ENCODE measurements at regions not wholly inside any gene's neighbourhood (a gene's known extent, or its start where the extent isn't known, plus 50 kb on each side); places are given as distances from the start of the nearest gene placed in this dataset.
"Not testable (repeated sequence)": the region's sequence is repeated elsewhere in the genome, so short reads cannot be mapped to it uniquely, and the experiment has no call there.

- H2BK5ac ChIP-seq (ENCODE audit: low read depth, low read length, poor library complexity, severe bottlenecking); H4K8ac ChIP-seq (ENCODE audit: low read length); H3K4me2 ChIP-seq (ENCODE audit: low read length, poor library complexity, severe bottlenecking); H3K4me3 ChIP-seq (ENCODE audit: insufficient read depth in 1 of 2, low read depth in 1 of 2, low read length in 2 of 2); H3K4ac ChIP-seq (ENCODE audit: low read depth in 1 of 2, low read length in 2 of 2); H2AFZ ChIP-seq (ENCODE audit: low read depth, low read length); H2BK120ac ChIP-seq (ENCODE audit: low read depth, low read length); H4K91ac ChIP-seq (ENCODE audit: low read length); H3K18ac ChIP-seq (ENCODE audit: low read depth in 1 of 2, low read length in 2 of 2); H2AK5ac ChIP-seq (ENCODE audit: low read length, severe bottlenecking); H3K4me1 ChIP-seq (ENCODE audit: control insufficient read depth, insufficient read depth, low read depth, low read length); H3K27ac ChIP-seq (ENCODE audit: low read length, poor library complexity, severe bottlenecking); H3K23ac ChIP-seq (ENCODE audit: low read length in 2 of 2); H3K14ac ChIP-seq (ENCODE audit: low read length in 2 of 2); H2BK12ac ChIP-seq (ENCODE audit: low read length in 2 of 2); H2BK15ac ChIP-seq (ENCODE audit: low read depth, poor library complexity, severe bottlenecking); H3K9ac ChIP-seq (ENCODE audit: low read length); H3K36me3 ChIP-seq (ENCODE audit: control insufficient read depth in 1 of 2, insufficient read depth in 2 of 2, low read depth in 1 of 2, low read length in 2 of 2); H3K79me1 ChIP-seq (replicated peaks; ENCODE audit: low read length, poor library complexity, severe bottlenecking); DNase-seq: not testable (repeated sequence)
- H3K27me3 ChIP-seq (ENCODE audit: control insufficient read depth in 1 of 2, insufficient read depth in 1 of 2, low read length in 2 of 2): peaks cover 0 to 18% of the 10 kb centered on the region in 2 experiments
- H3K9me3 ChIP-seq (ENCODE audit: control insufficient read depth, low read length): peaks cover 30% of the 10 kb centered on the region
- 94% methylated on average over 15 of the region's 24 CpGs for WGBS
Observed at GRCh38 chr10:42900346-42900745, 117.8 kb downstream of the BMS1 start.

- Histone ChIP-seq H2AK5ac (ENCODE audit: low read length, severe bottlenecking) (no peak overlapping the region), H2BK12ac (ENCODE audit: low read length in 2 of 2) (no peak overlapping the region), H3K4me2 (ENCODE audit: low read length, poor library complexity, severe bottlenecking) (no peak overlapping the region), H3K18ac (ENCODE audit: low read depth in 1 of 2, low read length in 2 of 2) (no peak overlapping the region), H2BK15ac (ENCODE audit: low read depth, poor library complexity, severe bottlenecking) (no peak overlapping the region), H3K23ac (ENCODE audit: low read length in 2 of 2) (no peak overlapping the region), H3K36me3 (ENCODE audit: control insufficient read depth in 1 of 2, insufficient read depth in 2 of 2, low read depth in 1 of 2, low read length in 2 of 2) (no peaks in the 10 kb centered on the region), H3K9me3 (ENCODE audit: control insufficient read depth, low read length) (peaks cover 21% of the 10 kb centered on the region), H3K4ac (ENCODE audit: low read depth in 1 of 2, low read length in 2 of 2) (no peak overlapping the region), H3K14ac (ENCODE audit: low read length in 2 of 2) (no peak overlapping the region), H4K8ac (ENCODE audit: low read length) (no peak overlapping the region), H4K91ac (ENCODE audit: low read length) (no peak overlapping the region), H3K27me3 (ENCODE audit: control insufficient read depth in 1 of 2, insufficient read depth in 1 of 2, low read length in 2 of 2) (no peaks in the 10 kb centered on the region), H3K9ac (ENCODE audit: low read length) (no peak overlapping the region), H2AFZ (ENCODE audit: low read depth, low read length) (no peak overlapping the region), H3K4me1 (ENCODE audit: control insufficient read depth, insufficient read depth, low read depth, low read length) (no peaks in the 10 kb centered on the region), H2BK120ac (ENCODE audit: low read depth, low read length) (no peak overlapping the region), H2BK5ac (ENCODE audit: low read depth, low read length, poor library complexity, severe bottlenecking) (no peak overlapping the region), H3K27ac (ENCODE audit: low read length, poor library complexity, severe bottlenecking) (no peak overlapping the region), H3K79me1 (replicated peaks; ENCODE audit: low read length, poor library complexity, severe bottlenecking) (no peaks in the 10 kb centered on the region), H3K4me3 (ENCODE audit: insufficient read depth in 1 of 2, low read depth in 1 of 2, low read length in 2 of 2) (no peak overlapping the region)
- DNase-seq: no peak
- no CpG with 5 or more reads among the region's 2 CpGs for WGBS
Observed at GRCh38 chr10:42911359-42911758, 128.8 kb downstream of the BMS1 start.

GRCh38 chr10:42916974-42917373 is 134.4 kb downstream of the BMS1 start:
- Histone ChIP-seq H3K27ac (ENCODE audit: low read length, poor library complexity, severe bottlenecking) (no peak overlapping the region), H2BK120ac (ENCODE audit: low read depth, low read length) (no peak overlapping the region), H3K23ac (ENCODE audit: low read length in 2 of 2) (no peak overlapping the region), H3K79me1 (replicated peaks; ENCODE audit: low read length, poor library complexity, severe bottlenecking) (no peaks in the 10 kb centered on the region), H3K4me1 (ENCODE audit: control insufficient read depth, insufficient read depth, low read depth, low read length) (no peaks in the 10 kb centered on the region), H3K27me3 (ENCODE audit: control insufficient read depth in 1 of 2, insufficient read depth in 1 of 2, low read length in 2 of 2) (no peaks in the 10 kb centered on the region), H3K4ac (ENCODE audit: low read depth in 1 of 2, low read length in 2 of 2) (no peak overlapping the region), H3K9me3 (ENCODE audit: control insufficient read depth, low read length) (peaks cover 31% of the 10 kb centered on the region), H2BK5ac (ENCODE audit: low read depth, low read length, poor library complexity, severe bottlenecking) (no peak overlapping the region), H3K9ac (ENCODE audit: low read length) (no peak overlapping the region), H4K8ac (ENCODE audit: low read length) (no peak overlapping the region), H4K91ac (ENCODE audit: low read length) (no peak overlapping the region), H3K4me3 (ENCODE audit: insufficient read depth in 1 of 2, low read depth in 1 of 2, low read length in 2 of 2) (no peak overlapping the region), H3K36me3 (ENCODE audit: control insufficient read depth in 1 of 2, insufficient read depth in 2 of 2, low read depth in 1 of 2, low read length in 2 of 2) (no peaks in the 10 kb centered on the region), H2AK5ac (ENCODE audit: low read length, severe bottlenecking) (no peak overlapping the region), H2BK12ac (ENCODE audit: low read length in 2 of 2) (no peak overlapping the region), H2AFZ (ENCODE audit: low read depth, low read length) (no peak overlapping the region), H2BK15ac (ENCODE audit: low read depth, poor library complexity, severe bottlenecking) (no peak overlapping the region), H3K18ac (ENCODE audit: low read depth in 1 of 2, low read length in 2 of 2) (no peak overlapping the region), H3K14ac (ENCODE audit: low read length in 2 of 2) (no peak overlapping the region), H3K4me2 (ENCODE audit: low read length, poor library complexity, severe bottlenecking) (no peak overlapping the region)
- DNase-seq: no peak

- Histone ChIP-seq H3K36me3 (ENCODE audit: control insufficient read depth in 1 of 2, insufficient read depth in 2 of 2, low read depth in 1 of 2, low read length in 2 of 2) (no peaks in the 10 kb centered on the region), H3K79me1 (replicated peaks; ENCODE audit: low read length, poor library complexity, severe bottlenecking) (no peaks in the 10 kb centered on the region), H3K27ac (ENCODE audit: low read length, poor library complexity, severe bottlenecking) (no peak overlapping the region), H3K18ac (ENCODE audit: low read depth in 1 of 2, low read length in 2 of 2) (no peak overlapping the region), H3K9ac (ENCODE audit: low read length) (no peak overlapping the region), H2BK15ac (ENCODE audit: low read depth, poor library complexity, severe bottlenecking) (no peak overlapping the region), H3K23ac (ENCODE audit: low read length in 2 of 2) (no peak overlapping the region), H3K4ac (ENCODE audit: low read depth in 1 of 2, low read length in 2 of 2) (no peak overlapping the region), H4K91ac (ENCODE audit: low read length) (no peak overlapping the region), H3K9me3 (ENCODE audit: control insufficient read depth, low read length) (peaks cover 35% of the 10 kb centered on the region), H2AFZ (ENCODE audit: low read depth, low read length) (no peak overlapping the region), H2BK12ac (ENCODE audit: low read length in 2 of 2) (no peak overlapping the region), H4K8ac (ENCODE audit: low read length) (no peak overlapping the region), H2BK5ac (ENCODE audit: low read depth, low read length, poor library complexity, severe bottlenecking) (no peak overlapping the region), H3K4me2 (ENCODE audit: low read length, poor library complexity, severe bottlenecking) (no peak overlapping the region), H2BK120ac (ENCODE audit: low read depth, low read length) (no peak overlapping the region), H3K14ac (ENCODE audit: low read length in 2 of 2) (no peak overlapping the region), H3K27me3 (ENCODE audit: control insufficient read depth in 1 of 2, insufficient read depth in 1 of 2, low read length in 2 of 2) (no peaks in the 10 kb centered on the region), H3K4me3 (ENCODE audit: insufficient read depth in 1 of 2, low read depth in 1 of 2, low read length in 2 of 2) (no peak overlapping the region), H3K4me1 (ENCODE audit: control insufficient read depth, insufficient read depth, low read depth, low read length) (no peaks in the 10 kb centered on the region), H2AK5ac (ENCODE audit: low read length, severe bottlenecking) (no peak overlapping the region)
- 55% methylated on average over 2 of the region's 2 CpGs for WGBS
- DNase-seq: no peak
Observed at GRCh38 chr10:42917821-42918220, 135.2 kb downstream of the BMS1 start.

Data from mesenchymal stem cell (in vitro differentiated cells and primary cell).